RWPE1 (cell line): ENCODE measurements at regions not wholly inside any gene's neighbourhood (a gene's known extent, or its start where the extent isn't known, plus 50 kb on each side); places are given as distances from the start of the nearest gene placed in this dataset.

ENCODE experiments used
- CTCF ChIA-PET: fragments of 350-600 bp; sonication (Branson Sonifier 250); formaldehyde crosslinking; extraction: SDS; loops from one replicate; lab custom pipeline; 2021; lab: Yijun Ruan, JAX
- POLR2A ChIA-PET: fragments of 400-600 bp; formaldehyde crosslinking; extraction: SDS; loops from one replicate; lab custom pipeline; 2020; ENCODE audit warnings: antibody characterized with exemption; ENCODE audit not compliant: low non-redundant PET; lab: Yijun Ruan, JAX
- DNase-seq: peaks from one replicate; pipeline ENCODE4 v3.0.0; 2012; ENCODE audit warnings: low spot score
- H3K27ac ChIP-seq: fragments of 450-650 bp; 2 replicates; pipeline ENCODE4 v1.5.1; 2017
- CTCF ChIP-seq: fragments of 450-650 bp; conservative IDR thresholded peaks from 2 replicates; pipeline ENCODE4 v1.5.1; 2017; ENCODE audit warnings: low read depth, mild to moderate bottlenecking

DNA sequence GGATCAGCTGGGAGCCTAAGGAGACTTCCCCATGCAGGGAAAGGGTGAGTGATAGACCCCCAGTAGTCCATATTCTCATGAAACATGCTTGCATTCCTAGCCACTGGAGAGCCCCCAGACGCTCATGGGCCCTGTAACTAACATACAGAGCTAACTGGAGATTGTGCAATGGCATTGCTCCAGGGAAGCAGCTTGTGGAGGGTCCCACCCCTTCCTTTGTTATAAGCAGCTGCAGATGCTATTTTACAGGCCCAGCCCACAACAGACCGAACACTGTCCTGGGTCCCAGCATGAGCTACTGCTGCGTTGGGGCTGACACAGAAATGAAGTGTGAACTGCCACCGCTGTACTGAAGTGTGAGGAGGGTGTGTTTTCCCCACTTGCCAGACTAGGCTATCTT is 1465.7 kb upstream of the DIAPH2 start:
- ChIA-PET CTCF (no interaction called here), POLR2A (no interaction called here)
- no peak overlapping the region for H3K27ac ChIP-seq
- TF ChIP-seq CTCF: no peak
- no peak for DNase-seq

DNA sequence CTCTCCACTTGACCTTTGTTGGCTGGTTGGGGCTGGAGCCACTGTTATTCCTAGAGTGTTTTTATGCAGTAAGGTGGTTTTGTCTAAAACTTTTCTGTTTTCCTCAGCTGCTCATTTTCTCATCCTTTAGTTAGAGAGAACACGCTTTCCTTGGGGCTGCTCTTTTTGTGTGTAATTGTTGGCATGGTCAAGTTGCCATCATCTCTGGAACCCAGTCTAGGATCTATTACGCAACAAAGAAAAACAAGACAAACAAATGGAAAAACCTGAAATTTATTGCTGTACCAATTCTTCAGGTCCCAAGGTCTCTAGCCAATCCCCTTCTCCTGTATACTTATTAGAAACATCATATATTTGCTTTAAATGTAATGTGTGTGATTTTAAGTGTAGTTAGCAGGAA is 1436.3 kb upstream of the DIAPH2 start:
- H3K27ac ChIP-seq: no peak overlapping the region
- no peak for TF ChIP-seq CTCF
- CTCF ChIA-PET: no interaction called here
- POLR2A ChIA-PET: no interaction called here
- DNase-seq: no peak

DNA sequence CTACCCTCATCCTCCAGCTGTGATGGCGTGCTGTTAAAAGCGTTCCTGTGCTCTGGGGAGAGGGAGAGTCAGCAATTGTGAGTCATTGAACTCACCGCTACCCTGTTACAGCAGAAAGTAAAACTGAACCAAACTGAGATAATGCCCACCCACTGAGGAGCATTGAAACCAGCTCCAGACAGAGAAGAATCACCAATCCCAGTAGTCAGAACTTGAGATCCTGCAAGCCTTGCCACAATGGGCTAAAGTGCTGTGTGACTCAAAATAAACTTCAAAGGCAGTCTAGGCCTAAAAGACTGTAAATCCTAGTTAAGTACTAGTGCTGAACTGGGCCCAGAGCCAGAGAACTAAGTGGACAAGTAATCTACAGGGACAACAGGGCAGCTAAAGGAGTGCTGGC is 1394.2 kb upstream of the DIAPH2 start:
- POLR2A ChIA-PET: no interaction called here
- CTCF ChIA-PET: no interaction called here
- no peak for DNase-seq

DNA sequence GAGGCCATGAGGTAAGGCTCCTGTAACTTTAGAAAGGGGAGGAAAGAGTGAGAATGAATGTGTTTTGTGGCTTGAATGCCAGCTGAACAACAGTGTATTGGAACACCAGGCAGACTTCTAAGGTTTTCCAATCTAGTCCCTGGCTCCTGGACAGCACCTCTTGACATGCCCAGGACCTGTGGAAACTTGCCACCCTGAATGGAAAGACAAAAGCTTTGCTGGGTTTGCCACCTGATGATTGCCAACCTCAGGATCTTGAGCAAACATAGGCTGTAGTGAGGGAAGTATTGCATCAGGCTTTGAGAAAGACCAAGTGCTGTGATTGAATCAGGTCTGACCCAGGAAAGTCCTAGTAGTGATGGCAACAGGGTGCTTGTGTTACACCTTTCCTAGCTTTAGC is 1393.1 kb upstream of the DIAPH2 start:
- no peak for DNase-seq
- ChIA-PET CTCF (no interaction called here), POLR2A (no interaction called here)
- TF ChIP-seq CTCF: no peak
- no peak overlapping the region for H3K27ac ChIP-seq

More for the DNA sequence above, 1394.2 kb upstream of the DIAPH2 start:
- TF ChIP-seq CTCF: no peak
- H3K27ac ChIP-seq: no peak overlapping the region

DNA sequence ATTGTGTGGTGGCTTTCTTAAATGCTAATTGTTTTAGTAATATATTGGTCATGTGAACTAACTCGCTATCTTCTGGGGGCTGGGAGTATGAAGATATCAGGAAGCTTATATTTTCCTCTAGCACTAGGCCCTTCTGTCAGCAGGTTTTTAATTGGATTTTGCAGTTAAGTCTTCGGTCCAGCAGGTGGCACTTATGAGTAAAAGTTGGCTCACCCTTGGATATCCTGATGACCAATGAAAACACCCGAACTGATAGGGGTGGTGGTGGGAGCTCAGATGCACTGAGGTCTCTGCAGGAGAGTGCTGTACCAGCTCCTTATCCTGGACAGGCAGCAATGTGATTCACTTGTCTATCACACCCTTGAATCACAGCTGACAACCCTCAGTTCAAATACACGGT is 1365.8 kb upstream of the DIAPH2 start:
- TF ChIP-seq CTCF: no peak
- H3K27ac ChIP-seq: no peak overlapping the region
- ChIA-PET CTCF (no interaction called here), POLR2A (no interaction called here)
- no peak for DNase-seq

DNA sequence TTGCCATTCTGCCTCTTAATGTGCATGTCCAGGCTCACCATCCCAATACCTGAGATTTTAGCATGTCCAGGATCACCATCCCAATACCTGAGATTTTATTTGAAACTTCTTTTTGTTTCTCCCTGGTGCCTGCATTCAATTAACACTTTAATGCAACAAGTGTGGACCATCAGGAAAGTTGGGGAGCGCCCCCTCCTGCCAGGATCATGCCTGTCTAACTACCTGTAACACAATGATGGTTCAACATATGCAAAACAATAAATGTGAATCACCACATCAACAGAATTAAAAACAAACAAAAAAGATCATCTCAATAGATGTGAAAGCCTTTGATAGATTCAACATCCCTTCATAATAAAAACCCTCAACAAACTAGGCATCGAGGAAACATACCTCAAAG is 1359.5 kb upstream of the DIAPH2 start:
- no peak for DNase-seq
- H3K27ac ChIP-seq: no peak overlapping the region
- CTCF ChIA-PET: no interaction called here
- POLR2A ChIA-PET: no interaction called here
- no peak for TF ChIP-seq CTCF

DNA sequence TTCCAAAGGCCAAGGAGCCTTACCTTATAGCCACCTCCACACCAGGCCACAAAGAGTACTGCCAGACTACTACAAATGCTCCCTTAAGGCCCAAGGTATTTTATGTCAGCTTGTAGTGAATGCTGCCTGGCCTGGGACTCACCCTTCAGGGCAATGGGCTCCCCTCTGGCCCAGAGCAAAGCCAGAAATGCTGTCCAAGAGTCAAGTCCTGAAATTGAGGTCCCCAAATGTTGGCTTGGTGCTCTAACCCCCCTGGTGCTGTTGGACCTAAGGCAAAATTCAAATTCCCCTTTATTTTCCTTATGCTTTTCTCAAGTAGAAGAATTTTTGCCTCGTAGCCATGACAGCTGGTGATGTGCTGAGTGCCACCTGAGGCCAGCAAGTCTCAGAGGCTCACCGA is 1354.3 kb upstream of the DIAPH2 start:
- POLR2A ChIA-PET: no interaction called here
- TF ChIP-seq CTCF: no peak
- DNase-seq: no peak
- CTCF ChIA-PET: no interaction called here
- H3K27ac ChIP-seq: no peak overlapping the region
